K562 (cell line): ENCODE measurements at regions not wholly inside any gene's neighbourhood (a gene's known extent, or its start where the extent isn't known, plus 50 kb on each side); places are given as distances from the start of the nearest gene placed in this dataset.

ENCODE experiments used
- ATAC-seq: fragments of 200-7000 bp; cut with Tn5 transposase; 3 replicates; pipeline ENCODE4 v1.9.1; 2020; ENCODE audit warnings: moderate library complexity
- BruUV-seq: library from RNA; stranded (reverse); fragments of 400-500 nt; replicated peaks from 2 replicates; lab custom pipeline; 2021; lab: Mats Ljungman, UMichigan
- CTCF ChIA-PET: fragments of 300-600 bp; formaldehyde crosslinking; extraction: SDS; loops from one replicate; lab custom pipeline; 2021; ENCODE audit warnings: low intra/inter-chr PET ratio; lab: Yijun Ruan, JAX
- POLR2A ChIA-PET: fragments of 300-600, 350-650 bp; sonication (Branson Sonifier 250); formaldehyde crosslinking; extraction: SDS; loops from one replicate; lab custom pipeline; 2021; ENCODE audit warnings: antibody characterized with exemption, inconsistent platforms; lab: Yijun Ruan, JAX
- DNase-seq, 4 experiments: peaks; one replicate each; pipeline versions ENCODE4 v3.0.0 to v3.0.0-alpha.2; 2011 to 2018; ENCODE audit warnings: low spot score in 3 of 4, mixed read lengths in 3 of 4; ENCODE audit errors: extremely low read depth in 1 of 4
- FAIRE-seq: peaks from 2 replicates; lab custom pipeline; 2011; peaks lifted over from hg19 to GRCh38; lab: Jason Lieb, UNC
- H2AFZ ChIP-seq: 2 replicates; pipeline ENCODE4 v1.6.0; 2011; ENCODE audit warnings: low read depth, low read length, control low read depth, inconsistent platforms
- H3K27ac ChIP-seq: fragments of 200-600 bp; 3 replicates; pipeline ENCODE4 v1.8.0; 2011; ENCODE audit warnings: low read depth, mild to moderate bottlenecking, control low read depth, inconsistent platforms, low read length, moderate library complexity, mixed read lengths; ENCODE audit errors: extremely low read depth
- H3K27me3 ChIP-seq, 2 experiments: fragments of 300-600 bp in 1 of 2; 2 replicates in 1 of 2; 3 replicates in 1 of 2; pipeline versions ENCODE4 v1.6.0 to v1.8.0; 2011; ENCODE audit warnings: inconsistent platforms in 2 of 2, low read length in 2 of 2, mild to moderate bottlenecking in 1 of 2, mixed read lengths in 1 of 2, moderate library complexity in 1 of 2; ENCODE audit not compliant: control insufficient read depth in 2 of 2, insufficient read depth in 2 of 2
- H3K36me3 ChIP-seq: fragments of 300-600 bp; 3 replicates; pipeline ENCODE4 v1.8.0; 2011; ENCODE audit warnings: mild to moderate bottlenecking, low read length, inconsistent platforms; ENCODE audit not compliant: control insufficient read depth, insufficient read depth
- H3K4me1 ChIP-seq, 2 experiments: fragments of 200-600 bp in 1 of 2; replicated peaks in 1 of 2; 2 replicates in 1 of 2; 3 replicates in 1 of 2; pipeline versions ENCODE4 v1.5.1 to v1.8.0; 2011; ENCODE audit warnings: inconsistent platforms in 2 of 2, low read length in 2 of 2, mild to moderate bottlenecking in 1 of 2, mixed read lengths in 1 of 2, moderate library complexity in 1 of 2; ENCODE audit not compliant: control insufficient read depth in 2 of 2, insufficient read depth in 2 of 2
- H3K4me2 ChIP-seq: 2 replicates; pipeline ENCODE4 v1.6.1; 2011; ENCODE audit warnings: low read length, control low read depth, inconsistent platforms, mixed read lengths; ENCODE audit not compliant: insufficient read depth
- H3K4me3 ChIP-seq: fragments of 200-600 bp; sonication (generic), shearing (Covaris generic); 2 replicates; pipeline ENCODE4 v1.5.1; 2016; ENCODE audit warnings: control low read depth, inconsistent platforms
- H3K79me2 ChIP-seq: fragments of 200-600 bp; 3 replicates; pipeline ENCODE4 v1.8.0; 2011; ENCODE audit warnings: low read length, inconsistent platforms; ENCODE audit not compliant: control insufficient read depth, insufficient read depth
- H3K9ac ChIP-seq, 2 experiments: 2 replicates each; pipeline versions ENCODE4 v1.6.0 to v1.6.1; 2011; ENCODE audit warnings: low read depth in 2 of 2, low read length in 2 of 2, control low read depth in 1 of 2, inconsistent platforms in 1 of 2, mild to moderate bottlenecking in 1 of 2, mixed read lengths in 1 of 2; ENCODE audit not compliant: insufficient read depth in 1 of 2
- H3K9me1 ChIP-seq: one replicate; pipeline ENCODE4 v1.6.0; 2011; ENCODE audit warnings: inconsistent platforms, mild to moderate bottlenecking, low read length, moderate library complexity; ENCODE audit not compliant: control insufficient read depth, insufficient read depth
- H3K9me3 ChIP-seq: replicated peaks from 2 replicates; pipeline ENCODE4 v1.5.1; 2011; ENCODE audit warnings: low read depth, low read length, inconsistent platforms; ENCODE audit not compliant: control insufficient read depth, insufficient read depth
- H4K20me1 ChIP-seq: replicated peaks from 2 replicates; pipeline ENCODE4 v1.6.1; 2011; ENCODE audit warnings: low read length, inconsistent platforms, mixed read lengths; ENCODE audit not compliant: control insufficient read depth, insufficient read depth
- CREB5 ChIP-seq: fragments of 250-450 bp; sonication (Bioruptor Pico); IDR thresholded peaks from 2 replicates; pipeline ENCODE4 v1.5.0; 2020; ENCODE audit warnings: mild to moderate bottlenecking
- HMG20A ChIP-seq: fragments of 450-650 bp; formaldehyde crosslinking; conservative IDR thresholded peaks from 2 replicates; pipeline ENCODE4 v1.4.0; 2020; ENCODE audit warnings: mild to moderate bottlenecking, mixed read lengths
- KLF1 ChIP-seq: fragments of 450-650 bp; IDR thresholded peaks from 2 replicates; pipeline ENCODE4 v1.6.1; 2016; ENCODE audit warnings: missing genetic modification characterization, missing compliant biosample characterization
- MNT ChIP-seq, 2 experiments: fragments of 450-650 bp; conservative IDR thresholded peaks; 2 replicates each; pipeline ENCODE4 v1.6.1; 2017; ENCODE audit warnings: mild to moderate bottlenecking in 2 of 2, moderate library complexity in 2 of 2
- MTA3 ChIP-seq: fragments of 450-650 bp; formaldehyde crosslinking; IDR thresholded peaks from 2 replicates; pipeline ENCODE4 v1.6.1; 2017; ENCODE audit warnings: mild to moderate bottlenecking, borderline replicate concordance
- NONO ChIP-seq, 2 experiments: fragments of 200-400 bp in 1 of 2; fragments of 450-650 bp in 1 of 2; formaldehyde crosslinking in 1 of 2; IDR thresholded peaks; 2 replicates each; pipeline ENCODE4 v1.6.1; 2017; ENCODE audit warnings: low read depth in 2 of 2, mild to moderate bottlenecking in 2 of 2, moderate library complexity in 2 of 2, low read length in 1 of 2
- PTBP1 ChIP-seq: fragments of 200-400 bp; formaldehyde crosslinking; IDR thresholded peaks from 2 replicates; pipeline ENCODE4 v1.6.1; 2017; ENCODE audit warnings: low read depth, low read length
- SRSF3 ChIP-seq: fragments of 200-400 bp; formaldehyde crosslinking; IDR thresholded peaks from 2 replicates; pipeline ENCODE4 v1.6.1; 2016; ENCODE audit warnings: mild to moderate bottlenecking, low read length, moderate library complexity; ENCODE audit not compliant: insufficient read depth
- TFAM ChIP-seq: fragments of 250-450 bp; sonication (Bioruptor Pico); conservative IDR thresholded peaks from 2 replicates; pipeline ENCODE4 v1.5.0; 2021; ENCODE audit warnings: mild to moderate bottlenecking, moderate library complexity
- TRIM25 ChIP-seq: fragments of 450-650 bp; IDR thresholded peaks from 2 replicates; pipeline ENCODE4 v1.7.0; 2016; ENCODE audit warnings: borderline replicate concordance
- XRCC3 ChIP-seq: fragments of 450-650 bp; IDR thresholded peaks from 2 replicates; pipeline ENCODE4 v1.6.1; 2017; ENCODE audit warnings: mild to moderate bottlenecking, moderate library complexity
- ZBTB5 ChIP-seq: fragments of 450-650 bp; IDR thresholded peaks from 2 replicates; pipeline ENCODE4 v1.6.1; 2017; ENCODE audit warnings: antibody characterized with exemption
- ZKSCAN3 ChIP-seq: fragments of 250-450 bp; sonication (Bioruptor Pico); IDR thresholded peaks from 2 replicates; pipeline ENCODE4 v1.4.0; 2020
- ZNF197 ChIP-seq: fragments of 200-800 bp; sonication (Bioruptor generic); IDR thresholded peaks from 2 replicates; pipeline ENCODE4 v1.6.1; 2016; ENCODE audit warnings: low read depth, missing genetic modification characterization, missing compliant biosample characterization
- ZNF449 ChIP-seq: fragments of 250-450 bp; sonication (Bioruptor Pico); IDR thresholded peaks from 2 replicates; pipeline ENCODE4 v1.8.0; 2022; ENCODE audit warnings: moderate library complexity, mild to moderate bottlenecking, inconsistent platforms
- WGBS: fragments of 100-300 bp; shearing (Covaris generic); methylation state at CpG from one replicate; pipeline ENCODE4 v1.1.6; 2016; ENCODE audit warnings: low coverage, mixed read lengths; ENCODE audit not compliant: insufficient coverage; ENCODE audit errors: missing lambda C conversion rate; 5-methylcytosine and 5-hydroxymethylcytosine counted together
- in situ Hi-C: fragments of 300-500 bp; cut with MboI; formaldehyde crosslinking; loops from 4 replicates; pipeline ENCODE4 v1.15.0; 2018; ENCODE audit warnings: inconsistent platforms, mixed read lengths
- intact Hi-C: fragments of 100-400 bp; cut with micrococcal nuclease; formaldehyde crosslinking; loops from 2 replicates; pipeline ENCODE4 v1.14.2; 2022

- in situ Hi-C loops (no loop called here), intact Hi-C loops (no loop called here)
- ChIA-PET POLR2A (no interaction called here), CTCF (no interaction called here)
- Histone ChIP-seq H3K79me2 (no peaks in the 10 kb centered on the region), H3K27ac (no peak overlapping the region), H3K9ac (no peak overlapping the region), H4K20me1 (no peaks in the 10 kb centered on the region), H3K36me3 (no peaks in the 10 kb centered on the region), H3K9me1 (no peaks in the 10 kb centered on the region), H3K9me3 (no peaks in the 10 kb centered on the region), H3K4me1 (no peaks in the 10 kb centered on the region), H3K27me3 (no peaks in the 10 kb centered on the region), H3K4me3 (no peak overlapping the region), H3K4me2 (no peak overlapping the region), H2AFZ (no peak overlapping the region)
- no peak for DNase-seq
- no peak for ATAC-seq
- no peak for FAIRE-seq
- 0% methylated on average over 1 of the region's 1 CpG for WGBS
- no TSS peak for BruUV-seq
- TF ChIP-seq ZNF449 = no peak
- TF ChIP-seq XRCC3 = no peak
- TF ChIP-seq MTA3 = no peak
- no peak for TF ChIP-seq TFAM (CRISPR knock-in tag)
- TF ChIP-seq ZBTB5 = no peak
- no peak for TF ChIP-seq ZNF197 (CRISPR knock-in tag)
- no peak for TF ChIP-seq SRSF3
- no peak for TF ChIP-seq HMG20A (CRISPR knock-in tag)
- no peak for TF ChIP-seq NONO (IDR thresholded peaks at IDR 0.05; ENCODE audit: low read depth in 2 of 2, low read length in 1 of 2)
- no peak for TF ChIP-seq ZKSCAN3
- no peak for TF ChIP-seq CREB5 (CRISPR knock-in tag)
- TF ChIP-seq TRIM25 = no peak
- no peak for TF ChIP-seq PTBP1
- TF ChIP-seq KLF1 (tag) = no peak
- no peak for TF ChIP-seq MNT (conservative IDR thresholded peaks at IDR 0.05)
These were observed 205.2 kb upstream of the TMEM260 start for GRCh38 chr14:56374421-56374820.
